ENCODE measurements at regions not wholly inside any gene's neighbourhood (a gene's known extent, or its start where the extent isn't known, plus 50 kb on each side); places are given as distances from the start of the nearest gene placed in this dataset.

DNA sequence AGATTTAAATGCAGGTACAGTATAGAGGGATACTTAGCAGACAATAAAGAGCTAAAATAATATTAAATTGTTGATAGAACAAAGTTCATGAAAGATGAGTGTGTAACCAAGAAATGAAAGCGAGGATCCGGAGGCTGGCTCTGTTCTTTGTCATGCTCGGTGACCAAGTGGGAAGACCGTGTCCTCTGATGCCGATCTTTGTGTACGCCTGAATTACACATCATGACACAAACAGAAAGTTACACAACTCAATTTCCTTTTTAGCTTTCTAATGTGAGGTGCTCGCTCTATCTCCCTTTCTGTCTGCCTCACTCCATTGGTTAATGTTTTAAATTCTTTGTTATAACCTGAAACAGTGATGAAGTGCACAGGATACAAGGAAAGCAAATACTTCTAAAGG, 114.8 kb upstream of the NEIL3 start:
- Histone ChIP-seq H3K9me3 (ENCODE audit: low read depth, low read length) (no peaks in the 10 kb centered on the region), H3K4me3 (no peak overlapping the region), H3K27ac (no peak overlapping the region), H3K36me3 (ENCODE audit: insufficient read depth, low read length) (no peaks in the 10 kb centered on the region), H3K9ac (ENCODE audit: insufficient read length) (no peak overlapping the region)
- no peak for DNase-seq (ENCODE audit: low read depth, low spot score)
- TF ChIP-seq FOXP2 (optimal IDR thresholded peaks at IDR 0.05; ENCODE audit: control extremely low read depth, extremely low read length, insufficient read depth) = no peak

GRCh38 chr4:177196615-177197014, 113.1 kb upstream of the NEIL3 start:
- TF ChIP-seq POLR2AphosphoS5 (IDR thresholded peaks at IDR 0.05; ENCODE audit: borderline replicate concordance, low read depth, low read length) = no peak
- no peak for TF ChIP-seq EZH2 (IDR thresholded peaks at IDR 0.05)
- TF ChIP-seq FOXP2 (optimal IDR thresholded peaks at IDR 0.05; ENCODE audit: control extremely low read depth, extremely low read length, insufficient read depth) = no peak
- Histone ChIP-seq H3K27ac (no peak overlapping the region), H3K4me3 (no peak overlapping the region), H3K9me3 (ENCODE audit: low read depth, low read length) (no peaks in the 10 kb centered on the region), H3K36me3 (ENCODE audit: insufficient read depth, low read length) (no peaks in the 10 kb centered on the region), H3K9ac (ENCODE audit: insufficient read length) (no peak overlapping the region)
- DNase-seq (ENCODE audit: low read depth, low spot score) = no peak

DNA sequence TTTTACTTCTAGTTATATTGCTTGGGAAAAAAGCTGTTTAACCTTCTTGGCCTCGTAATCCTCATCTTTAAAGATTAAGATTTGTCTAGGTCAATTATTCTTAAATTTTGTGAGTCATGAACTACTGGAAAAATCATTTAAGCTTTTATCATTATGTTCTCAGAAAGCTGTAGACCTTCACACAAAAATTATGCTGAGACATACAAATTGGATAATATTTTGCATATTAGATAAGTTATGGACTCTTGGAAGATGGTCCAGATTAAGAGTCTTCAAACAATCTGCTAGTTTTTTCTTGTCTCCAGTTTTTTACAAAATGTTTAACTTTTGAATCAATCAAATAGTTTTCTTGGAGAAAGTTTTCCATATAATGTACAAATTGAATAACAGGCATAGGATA, 108.1 kb upstream of the NEIL3 start:
- Histone ChIP-seq H3K9ac (ENCODE audit: insufficient read length) (no peak overlapping the region), H3K9me3 (ENCODE audit: low read depth, low read length) (no peaks in the 10 kb centered on the region), H3K27ac (no peak overlapping the region), H3K36me3 (ENCODE audit: insufficient read depth, low read length) (no peaks in the 10 kb centered on the region), H3K4me3 (no peak overlapping the region)
- TF ChIP-seq EZH2 (IDR thresholded peaks at IDR 0.05) = no peak
- TF ChIP-seq FOXP2 (optimal IDR thresholded peaks at IDR 0.05; ENCODE audit: control extremely low read depth, extremely low read length, insufficient read depth) = no peak
- TF ChIP-seq POLR2AphosphoS5 (IDR thresholded peaks at IDR 0.05; ENCODE audit: borderline replicate concordance, low read depth, low read length) = no peak
- no peak for DNase-seq (ENCODE audit: low read depth, low spot score)

GRCh38 chr4:177204126-177204525, 105.5 kb upstream of the NEIL3 start:
- H3K9ac ChIP-seq (ENCODE audit: insufficient read length) = no peak overlapping the region
- no peaks in the 10 kb centered on the region for H3K36me3 ChIP-seq (ENCODE audit: insufficient read depth, low read length)
- no peaks in the 10 kb centered on the region for H3K9me3 ChIP-seq (ENCODE audit: low read depth, low read length)
- DNase-seq (ENCODE audit: low read depth, low spot score) = no peak
- H3K4me3 ChIP-seq = no peak overlapping the region
- H3K27ac ChIP-seq = no peak overlapping the region
- TF ChIP-seq EZH2 (IDR thresholded peaks at IDR 0.05) = no peak
- TF ChIP-seq FOXP2 (optimal IDR thresholded peaks at IDR 0.05; ENCODE audit: control extremely low read depth, extremely low read length, insufficient read depth) = no peak
- TF ChIP-seq POLR2AphosphoS5 (IDR thresholded peaks at IDR 0.05; ENCODE audit: borderline replicate concordance, low read depth, low read length) = no peak

DNA sequence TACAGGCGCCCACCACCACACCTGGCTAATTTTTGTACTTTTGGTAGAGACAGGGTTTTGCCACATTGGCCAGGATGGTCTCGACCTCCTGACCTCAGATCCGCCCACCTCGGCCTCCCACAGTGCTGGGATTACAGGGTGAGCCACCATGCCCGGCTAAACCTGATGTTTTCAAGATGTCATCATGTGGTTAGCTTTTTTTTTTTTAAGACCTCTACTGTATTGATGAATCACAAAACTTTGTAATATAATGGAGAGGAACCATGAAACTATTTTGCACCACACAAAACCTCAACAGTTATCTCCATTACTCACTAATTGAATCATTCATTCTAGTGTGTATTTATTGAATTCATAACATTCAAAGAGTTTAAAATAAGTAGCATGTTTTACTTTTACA, 94.7 kb upstream of the NEIL3 start:
- Histone ChIP-seq H3K9me3 (ENCODE audit: low read depth, low read length) (no peaks in the 10 kb centered on the region), H3K9ac (ENCODE audit: insufficient read length) (no peak overlapping the region), H3K4me3 (no peak overlapping the region), H3K27ac (no peak overlapping the region), H3K36me3 (ENCODE audit: insufficient read depth, low read length) (no peaks in the 10 kb centered on the region)
- no peak for TF ChIP-seq POLR2AphosphoS5 (IDR thresholded peaks at IDR 0.05; ENCODE audit: borderline replicate concordance, low read depth, low read length)
- no peak for DNase-seq (ENCODE audit: low read depth, low spot score)

DNA sequence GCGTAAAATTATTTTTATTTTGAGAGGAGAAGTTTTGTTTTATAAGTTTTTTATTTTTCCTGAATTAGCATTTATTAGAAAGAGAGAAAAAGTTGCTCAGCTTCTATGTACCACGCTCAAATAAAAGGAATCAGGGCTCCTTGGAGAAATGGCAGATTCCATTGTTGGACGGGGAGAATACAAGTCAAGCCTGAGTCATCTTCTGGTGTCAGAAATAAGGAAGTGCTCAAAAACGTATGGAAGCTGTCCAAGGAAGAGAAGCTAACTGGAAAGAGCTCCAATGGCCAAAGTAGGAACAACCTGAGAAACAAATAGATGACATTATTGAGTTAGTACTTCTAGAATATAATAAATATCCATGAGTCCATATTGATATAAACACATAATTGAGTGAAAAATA, 89.3 kb upstream of the NEIL3 start:
- Histone ChIP-seq H3K27ac (no peak overlapping the region), H3K9me3 (ENCODE audit: low read depth, low read length) (no peaks in the 10 kb centered on the region), H3K4me3 (no peak overlapping the region), H3K36me3 (ENCODE audit: insufficient read depth, low read length) (no peaks in the 10 kb centered on the region), H3K9ac (ENCODE audit: insufficient read length) (no peak overlapping the region)
- DNase-seq (ENCODE audit: low read depth, low spot score) = no peak
- TF ChIP-seq POLR2AphosphoS5 (IDR thresholded peaks at IDR 0.05; ENCODE audit: borderline replicate concordance, low read depth, low read length) = no peak
- no peak for TF ChIP-seq FOXP2 (optimal IDR thresholded peaks at IDR 0.05; ENCODE audit: control extremely low read depth, extremely low read length, insufficient read depth)
- no peak for TF ChIP-seq EZH2 (IDR thresholded peaks at IDR 0.05)

DNA sequence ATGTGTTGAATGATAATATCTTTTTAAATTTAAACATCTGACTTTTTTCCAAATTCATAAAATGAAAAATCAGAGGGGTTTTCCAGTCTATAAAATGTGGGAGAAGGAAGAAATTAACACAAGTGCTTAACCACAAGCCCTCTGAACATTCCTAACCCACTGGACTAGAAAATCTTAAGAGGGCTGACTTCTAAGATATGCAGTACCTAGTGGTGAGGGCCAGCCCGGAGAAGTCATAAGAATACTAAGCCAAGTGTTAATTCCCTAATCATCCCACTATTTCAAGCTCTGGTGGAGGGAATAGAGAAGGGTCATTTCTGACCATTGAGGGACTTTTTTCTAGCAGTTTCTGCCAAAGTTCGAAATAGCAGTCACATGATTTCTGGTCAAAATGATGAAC, 86.9 kb upstream of the NEIL3 start:
- Histone ChIP-seq H3K27ac (no peak overlapping the region; the same call in 1 of the 2 replicates), H3K36me3 (ENCODE audit: insufficient read depth, low read length) (no peaks in the 10 kb centered on the region), H3K4me3 (no peak overlapping the region), H3K9me3 (ENCODE audit: low read depth, low read length) (no peaks in the 10 kb centered on the region), H3K9ac (ENCODE audit: insufficient read length) (no peak overlapping the region)
- no peak for TF ChIP-seq EZH2 (IDR thresholded peaks at IDR 0.05)
- no peak for TF ChIP-seq FOXP2 (optimal IDR thresholded peaks at IDR 0.05; ENCODE audit: control extremely low read depth, extremely low read length, insufficient read depth)
- no peak for TF ChIP-seq POLR2AphosphoS5 (IDR thresholded peaks at IDR 0.05; ENCODE audit: borderline replicate concordance, low read depth, low read length)
- DNase-seq (ENCODE audit: low read depth, low spot score) = no peak

- H3K27ac ChIP-seq = no peak overlapping the region
- H3K9me3 ChIP-seq (ENCODE audit: low read depth, low read length) = no peaks in the 10 kb centered on the region
- TF ChIP-seq EZH2 (IDR thresholded peaks at IDR 0.05) (no peak), POLR2AphosphoS5 (IDR thresholded peaks at IDR 0.05; ENCODE audit: borderline replicate concordance, low read depth, low read length) (no peak), FOXP2 (optimal IDR thresholded peaks at IDR 0.05; ENCODE audit: control extremely low read depth, extremely low read length, insufficient read depth) (no peak)
- no peak overlapping the region for H3K4me3 ChIP-seq
- H3K36me3 ChIP-seq (ENCODE audit: insufficient read depth, low read length) = no peaks in the 10 kb centered on the region
- H3K9ac ChIP-seq (ENCODE audit: insufficient read length) = no peak overlapping the region
- DNase-seq (ENCODE audit: low read depth, low spot score) = no peak
Observed at GRCh38 chr4:177225605-177226004, 84.1 kb upstream of the NEIL3 start.

- no peaks in the 10 kb centered on the region for H3K36me3 ChIP-seq (ENCODE audit: insufficient read depth, low read length)
- no peak overlapping the region for H3K27ac ChIP-seq
- no peak overlapping the region for H3K4me3 ChIP-seq
- H3K9me3 ChIP-seq (ENCODE audit: low read depth, low read length) = no peaks in the 10 kb centered on the region
- no peak overlapping the region for H3K9ac ChIP-seq (ENCODE audit: insufficient read length)
- no peak for DNase-seq (ENCODE audit: low read depth, low spot score)
- TF ChIP-seq POLR2AphosphoS5 (IDR thresholded peaks at IDR 0.05; ENCODE audit: borderline replicate concordance, low read depth, low read length) (no peak), EZH2 (IDR thresholded peaks at IDR 0.05) (no peak), FOXP2 (optimal IDR thresholded peaks at IDR 0.05; ENCODE audit: control extremely low read depth, extremely low read length, insufficient read depth) (no peak)
Observed at GRCh38 chr4:177227636-177228035, 82.0 kb upstream of the NEIL3 start.
